ENCODE measurements at regions not wholly inside any gene's neighbourhood (a gene's known extent, or its start where the extent isn't known, plus 50 kb on each side); places are given as distances from the start of the nearest gene placed in this dataset.

- H3K9ac ChIP-seq (ENCODE audit: control insufficient read depth, insufficient read depth, low read length), result no peak overlapping the region
- no peak overlapping the region for H2AFZ ChIP-seq (ENCODE audit: control insufficient read depth, low read depth, low read length)
- peaks cover 20% of the 10 kb centered on the region for H3K4me1 ChIP-seq (ENCODE audit: control insufficient read depth, insufficient read depth, low read length)
- H3K79me2 ChIP-seq (ENCODE audit: control insufficient read depth, insufficient read depth, low read length), result no peaks in the 10 kb centered on the region
- no peak for FAIRE-seq
- RAD21 ChIA-PET (ENCODE audit: unreplicated experiment), result no interaction called here
- peaks cover 2% of the 10 kb centered on the region; the same call in 1 of the 3 replicates for H3K9me3 ChIP-seq (replicated peaks; ENCODE audit: control insufficient read depth, insufficient read depth, low read length)
- no peak for TF ChIP-seq NFYA (IDR thresholded peaks at IDR 0.05; ENCODE audit: borderline replicate concordance, low read depth, low read length)
- TF ChIP-seq, protein P1, sequence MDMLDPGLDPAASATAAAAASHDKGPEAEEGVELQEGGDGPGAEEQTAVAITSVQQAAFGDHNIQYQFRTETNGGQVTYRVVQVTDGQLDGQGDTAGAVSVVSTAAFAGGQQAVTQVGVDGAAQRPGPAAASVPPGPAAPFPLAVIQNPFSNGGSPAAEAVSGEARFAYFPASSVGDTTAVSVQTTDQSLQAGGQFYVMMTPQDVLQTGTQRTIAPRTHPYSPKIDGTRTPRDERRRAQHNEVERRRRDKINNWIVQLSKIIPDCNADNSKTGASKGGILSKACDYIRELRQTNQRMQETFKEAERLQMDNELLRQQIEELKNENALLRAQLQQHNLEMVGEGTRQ (IDR thresholded peaks at IDR 0.05; ENCODE audit: borderline replicate concordance, low read depth, low read length), result no peak
- TF ChIP-seq SP1 (IDR thresholded peaks at IDR 0.05; ENCODE audit: low read depth, low read length), result no peak
- no peak for TF ChIP-seq GABPA (IDR thresholded peaks at IDR 0.05; ENCODE audit: low read depth)
- no peak for TF ChIP-seq ZNF274 (IDR thresholded peaks at IDR 0.05; ENCODE audit: insufficient read depth, insufficient read length)
- TF ChIP-seq ASH2L (IDR thresholded peaks at IDR 0.05; ENCODE audit: borderline replicate concordance, low read depth), result no peak
- no peak for TF ChIP-seq SUPT20H (IDR thresholded peaks at IDR 0.05; ENCODE audit: borderline replicate concordance, control insufficient read depth, low read depth, low read length)
- no peak for TF ChIP-seq CHD1 (IDR thresholded peaks at IDR 0.05; ENCODE audit: low read depth, low read length)
- no peak for TF ChIP-seq CBFB (IDR thresholded peaks at IDR 0.05; ENCODE audit: low read depth)
- no peak for TF ChIP-seq RB1 (IDR thresholded peaks at IDR 0.05; ENCODE audit: borderline replicate concordance)
- TF ChIP-seq BHLHE40 (IDR thresholded peaks at IDR 0.05; ENCODE audit: borderline replicate concordance in 1 of 2, low read depth in 2 of 2, low read length in 1 of 2), result no peak
- TF ChIP-seq STAT3 (IDR thresholded peaks at IDR 0.05; ENCODE audit: low read depth, low read length), result no peak
- TF ChIP-seq RELA (IDR thresholded peaks at IDR 0.05; ENCODE audit: borderline replicate concordance, partially characterized antibody), result no peak
- TF ChIP-seq PKNOX1 (IDR thresholded peaks at IDR 0.05), result no peak
- no peak for TF ChIP-seq ZNF622 (IDR thresholded peaks at IDR 0.05)
- no peak for TF ChIP-seq CEBPZ (IDR thresholded peaks at IDR 0.05; ENCODE audit: low read depth, low read length)
- no peak for TF ChIP-seq SIN3A (IDR thresholded peaks at IDR 0.05; ENCODE audit: low read depth, low read length)
- no peak for TF ChIP-seq FOS (IDR thresholded peaks at IDR 0.05; ENCODE audit: borderline replicate concordance, extremely low read depth, insufficient read length)
- no peak for TF ChIP-seq POLR2AphosphoS5 (IDR thresholded peaks at IDR 0.05; ENCODE audit: low read length)
- no peak for TF ChIP-seq KDM1A (IDR thresholded peaks at IDR 0.05; ENCODE audit: borderline replicate concordance)
- CTCF ChIA-PET, result interaction anchor here (1.1 kb wide), 1 partner anchor 16 kb away, joined by 3 read pairs; no protein-coding TSS in a partner anchor
- no peak overlapping the region for H3K4me2 ChIP-seq (ENCODE audit: control insufficient read depth, insufficient read depth)
- H3K4me3 ChIP-seq, result no peak overlapping the region
- no peaks in the 10 kb centered on the region for H4K20me1 ChIP-seq (ENCODE audit: control insufficient read depth, insufficient read depth)
- DNase-seq (ENCODE audit: low read depth, low spot score), result no peak
- no peak overlapping the region for H3K27ac ChIP-seq (ENCODE audit: control insufficient read depth, insufficient read depth)
- WGBS (ENCODE audit: insufficient coverage, insufficient replicate concordance, low lambda C conversion rate, missing lambda C conversion rate), result 73% methylated on average over 16 of the region's 19 CpGs
- no TSS peak for BruUV-seq (replicated peaks)
- no peak for ATAC-seq
- intact Hi-C loops (cut with micrococcal nuclease; ENCODE audit: unreplicated experiment), result no loop called here
- in situ Hi-C loops (cut with MboI), result no loop called here
- H3K36me3 ChIP-seq (ENCODE audit: control insufficient read depth in 2 of 2, insufficient read depth in 2 of 2, low read length in 1 of 2), result no peaks in the 10 kb centered on the region
- SMC1A ChIA-PET (ENCODE audit: uncharacterized antibody, unreplicated experiment), result interaction anchor here (0.6 to 1.7 kb wide), 2 partner anchors 14 to 16 kb away, joined by 3 to 6 read pairs; no protein-coding TSS in a partner anchor
- no peaks in the 10 kb centered on the region for H3K27me3 ChIP-seq (replicated peaks in 1 of 2; ENCODE audit: control insufficient read depth in 2 of 2, insufficient read depth in 2 of 2, low read length in 1 of 2)
- POLR2A ChIA-PET, result no interaction called here
These were observed 156.7 kb upstream of the TLE3 start for GRCh38 chr15:70254311-70254869.
